A549 (cell line): ENCODE measurements at regions not wholly inside any gene's neighbourhood (a gene's known extent, or its start where the extent isn't known, plus 50 kb on each side); places are given as distances from the start of the nearest gene placed in this dataset.

Source experiments
- ATAC-seq, 2 experiments: fragments of 200-7000 bp in 1 of 2; fragments of >200 bp in 1 of 2; cut with Nextera tagmentation in 1 of 2; cut with Tn5 transposase in 1 of 2; 3 replicates each; pipeline versions ENCODE4 v1.8.0 to v1.9.1; 2018 to 2020; ENCODE audit warnings: mild to moderate bottlenecking in 1 of 2, moderate library complexity in 1 of 2
- CTCF ChIA-PET: fragments of 300-600 bp; sonication (Branson Sonifier 250); formaldehyde crosslinking; extraction: SDS; loops from one replicate; lab custom pipeline; 2021; ENCODE audit warnings: antibody characterized with exemption, inconsistent platforms; lab: Yijun Ruan, JAX
- POLR2A ChIA-PET: fragments of 350-600 bp; formaldehyde crosslinking; extraction: SDS; loops from one replicate; lab custom pipeline; 2021; ENCODE audit warnings: antibody characterized with exemption, inconsistent platforms; lab: Yijun Ruan, JAX
- DNase-seq, 2 experiments: peaks; one replicate each; pipeline versions ENCODE4 v3.0.0 to v3.0.0-alpha.2; 2011 to 2016; ENCODE audit warnings: low read depth in 1 of 2, low spot score in 1 of 2
- FAIRE-seq: peaks from 2 replicates; lab custom pipeline; 2011; peaks lifted over from hg19 to GRCh38; lab: Jason Lieb, UNC
- H3K27ac ChIP-seq, 2 experiments: fragments of >200 bp; sonication (Bioruptor Twin); formaldehyde crosslinking; 3 replicates each; pipeline ENCODE4 v1.5.1; 2016 to 2017
- H3K4me1 ChIP-seq: fragments of >200 bp; sonication (Bioruptor Twin); formaldehyde crosslinking; 3 replicates; pipeline ENCODE4 v1.6.1; 2016
- H3K4me2 ChIP-seq: fragments of >200 bp; sonication (Bioruptor Twin); formaldehyde crosslinking; 3 replicates; pipeline ENCODE4 v1.6.1; 2016
- H3K4me3 ChIP-seq: fragments of >200 bp; sonication (Bioruptor Twin); formaldehyde crosslinking; 3 replicates; pipeline ENCODE4 v1.5.1; 2016
- H3K9me3 ChIP-seq: fragments of >200 bp; sonication (Bioruptor Twin); formaldehyde crosslinking; 3 replicates; pipeline ENCODE4 v1.6.1; 2016
- CBX8 ChIP-seq: fragments of 200-600 bp; sonication (generic); IDR thresholded peaks from 2 replicates; pipeline ENCODE4 v1.6.1; 2016
- CHD4 ChIP-seq: fragments of 200-600 bp; sonication (generic); IDR thresholded peaks from 2 replicates; pipeline ENCODE4 v1.6.1; 2016; ENCODE audit warnings: antibody characterized with exemption, mild to moderate bottlenecking, borderline replicate concordance
- EHF ChIP-seq: fragments of 250-450 bp; sonication (Bioruptor Pico); IDR thresholded peaks from 2 replicates; pipeline ENCODE4 v1.5.0; 2020; ENCODE audit warnings: mild to moderate bottlenecking
- EP300 ChIP-seq, 2 experiments: fragments of >200 bp; sonication (Bioruptor Twin); formaldehyde crosslinking; IDR thresholded peaks; 2 replicates in 1 of 2; 3 replicates in 1 of 2; pipeline ENCODE4 v1.6.1; 2016 to 2017
- FOSB ChIP-seq: fragments of 250-450 bp; sonication (Bioruptor Pico); IDR thresholded peaks from 2 replicates; pipeline ENCODE4 v1.5.0; 2020; ENCODE audit warnings: mild to moderate bottlenecking, moderate library complexity
- FOXS1 ChIP-seq: fragments of 250-450 bp; sonication (Bioruptor Pico); IDR thresholded peaks from 2 replicates; pipeline ENCODE4 v1.5.0; 2020; ENCODE audit warnings: mild to moderate bottlenecking, moderate library complexity
- GATA3 ChIP-seq: IDR thresholded peaks from 2 replicates; pipeline ENCODE4 v1.6.1; 2012; ENCODE audit warnings: borderline replicate concordance
- HEYL ChIP-seq: fragments of 250-450 bp; sonication (Bioruptor Pico); IDR thresholded peaks from 2 replicates; pipeline ENCODE4 v1.8.0; 2021; ENCODE audit warnings: mild to moderate bottlenecking, moderate library complexity
- HOXB13 ChIP-seq: fragments of 250-450 bp; sonication (Bioruptor Pico); IDR thresholded peaks from 2 replicates; pipeline ENCODE4 v1.5.0; 2020; ENCODE audit warnings: low read depth, mild to moderate bottlenecking, moderate library complexity
- HOXB5 ChIP-seq: fragments of 250-450 bp; sonication (Bioruptor Pico); IDR thresholded peaks from 2 replicates; pipeline ENCODE4 v1.5.0; 2020; ENCODE audit warnings: mild to moderate bottlenecking, moderate library complexity
- JUN ChIP-seq, 2 experiments: fragments of >200 bp; sonication (Bioruptor Twin); formaldehyde crosslinking; IDR thresholded peaks; 2 replicates in 1 of 2; 3 replicates in 1 of 2; pipeline ENCODE4 v1.6.1; 2016 to 2017
- KDM1A ChIP-seq: fragments of 200-600 bp; sonication (generic); IDR thresholded peaks from 2 replicates; pipeline ENCODE4 v1.6.1; 2016; ENCODE audit warnings: low read depth, mild to moderate bottlenecking
- KDM5A ChIP-seq: fragments of 200-600 bp; sonication (generic); IDR thresholded peaks from 2 replicates; pipeline ENCODE4 v1.6.1; 2016; ENCODE audit warnings: antibody characterized with exemption, mild to moderate bottlenecking
- MAFK ChIP-seq: fragments of 450-650 bp; IDR thresholded peaks from 2 replicates; pipeline ENCODE4 v1.6.1; 2014; ENCODE audit not compliant: partially characterized antibody
- NPAS2 ChIP-seq: fragments of 250-450 bp; sonication (Bioruptor Pico); IDR thresholded peaks from 2 replicates; pipeline ENCODE4 v1.8.0; 2022; ENCODE audit warnings: mild to moderate bottlenecking, moderate library complexity, borderline replicate concordance
- NR3C1 ChIP-seq: fragments of >200 bp; sonication (Bioruptor Twin); formaldehyde crosslinking; IDR thresholded peaks from 3 replicates; pipeline ENCODE4 v1.6.1; 2017
- PHF8 ChIP-seq: fragments of 200-600 bp; sonication (generic); IDR thresholded peaks from 2 replicates; pipeline ENCODE4 v1.6.1; 2016; ENCODE audit warnings: low read depth, mild to moderate bottlenecking, antibody characterized with exemption, moderate library complexity, borderline replicate concordance
- RAD21 ChIP-seq, 2 experiments: fragments of >200 bp in 1 of 2; sonication (Bioruptor Twin) in 1 of 2; formaldehyde crosslinking in 1 of 2; IDR thresholded peaks in 1 of 2; conservative IDR thresholded peaks in 1 of 2; 2 replicates in 1 of 2; 3 replicates in 1 of 2; pipeline ENCODE4 v1.6.1; 2012 to 2018; ENCODE audit warnings: inconsistent platforms in 1 of 2
- RCOR1 ChIP-seq: fragments of 150-350 bp; IDR thresholded peaks from 2 replicates; pipeline ENCODE4 v1.6.1; 2014; ENCODE audit warnings: antibody characterized with exemption, low read length, low read depth
- RNF2 ChIP-seq: fragments of 200-600 bp; sonication (generic); IDR thresholded peaks from 2 replicates; pipeline ENCODE4 v1.6.1; 2016; ENCODE audit warnings: low read depth, mild to moderate bottlenecking, antibody characterized with exemption, moderate library complexity, borderline replicate concordance
- SMC3 ChIP-seq: fragments of >200 bp; sonication (Bioruptor Twin); formaldehyde crosslinking; IDR thresholded peaks from 3 replicates; pipeline ENCODE4 v1.6.1; 2018; ENCODE audit warnings: inconsistent platforms
- TP53 ChIP-seq: fragments of 250-450 bp; sonication (Bioruptor Pico); IDR thresholded peaks from 2 replicates; pipeline ENCODE4 v1.5.0; 2021; ENCODE audit warnings: mild to moderate bottlenecking, moderate library complexity
- ZC3H11A ChIP-seq: fragments of 450-650 bp; IDR thresholded peaks from 2 replicates; pipeline ENCODE4 v1.6.1; 2014; ENCODE audit warnings: antibody characterized with exemption, mild to moderate bottlenecking
- WGBS: methylation state at CpG from one replicate; pipeline ENCODE4 v1.1.6; 2017; ENCODE audit errors: missing lambda C conversion rate; 5-methylcytosine and 5-hydroxymethylcytosine counted together
- TF ChIP-seq, protein P1 (sequence below): fragments of >200 bp; sonication (Bioruptor Twin); formaldehyde crosslinking; IDR thresholded peaks from 3 replicates; pipeline ENCODE4 v1.5.1; 2016
- TF ChIP-seq, protein P2 (sequence below): IDR thresholded peaks from 2 replicates; pipeline ENCODE4 v1.6.1; 2012
- TF ChIP-seq, protein P3 (sequence below): IDR thresholded peaks from 2 replicates; pipeline ENCODE4 v1.6.1; 2012
- TF ChIP-seq, protein P4 (sequence below): IDR thresholded peaks from 2 replicates; pipeline ENCODE4 v1.6.1; 2012; ENCODE audit warnings: low read depth, borderline replicate concordance
- TF ChIP-seq, protein P5 (sequence below): fragments of >200 bp; sonication (Bioruptor Twin); formaldehyde crosslinking; IDR thresholded peaks from 2 replicates; pipeline ENCODE4 v1.6.1; 2016

DNA sequence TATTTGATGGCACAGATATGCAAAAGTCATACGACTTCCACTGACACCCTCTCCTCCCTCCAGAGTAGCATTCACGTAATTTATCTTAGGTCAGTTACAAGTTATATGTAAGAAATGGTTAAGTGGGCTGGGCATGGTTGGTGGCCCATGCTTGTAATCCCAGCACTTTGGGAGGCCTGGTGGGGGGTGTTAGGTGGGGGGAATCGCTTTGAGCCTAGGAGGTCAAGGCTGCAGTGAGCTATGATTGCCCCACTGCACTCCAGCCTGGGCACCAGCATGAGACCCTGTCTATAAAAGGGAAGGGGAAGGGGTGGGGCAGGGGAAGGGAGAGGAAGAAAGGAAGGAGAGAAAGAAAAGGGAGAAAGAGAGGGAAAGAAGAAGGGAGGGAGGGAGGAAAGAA, 202.8 kb downstream of the AUH start:
- Histone ChIP-seq H3K4me1 (peaks cover 18% of the 10 kb centered on the region), H3K27ac (no peak overlapping the region), H3K4me3 (no peak overlapping the region)
- FAIRE-seq = no peak
- WGBS = 82% methylated on average over 3 of the region's 3 CpGs
- TF ChIP-seq EHF (CRISPR knock-in tag) (no peak), FOXS1 (CRISPR knock-in tag) (no peak), CHD4 (no peak), HEYL (no peak), CBX8 (no peak), EP300 (IDR thresholded peaks at IDR 0.05) (no peak), KDM5A (no peak), GATA3 (no peak), JUN (IDR thresholded peaks at IDR 0.05) (no peak), KDM1A (no peak), NPAS2 (CRISPR knock-in tag) (no peak), HOXB13 (CRISPR knock-in tag) (no peak)
- TF ChIP-seq, protein P1, sequence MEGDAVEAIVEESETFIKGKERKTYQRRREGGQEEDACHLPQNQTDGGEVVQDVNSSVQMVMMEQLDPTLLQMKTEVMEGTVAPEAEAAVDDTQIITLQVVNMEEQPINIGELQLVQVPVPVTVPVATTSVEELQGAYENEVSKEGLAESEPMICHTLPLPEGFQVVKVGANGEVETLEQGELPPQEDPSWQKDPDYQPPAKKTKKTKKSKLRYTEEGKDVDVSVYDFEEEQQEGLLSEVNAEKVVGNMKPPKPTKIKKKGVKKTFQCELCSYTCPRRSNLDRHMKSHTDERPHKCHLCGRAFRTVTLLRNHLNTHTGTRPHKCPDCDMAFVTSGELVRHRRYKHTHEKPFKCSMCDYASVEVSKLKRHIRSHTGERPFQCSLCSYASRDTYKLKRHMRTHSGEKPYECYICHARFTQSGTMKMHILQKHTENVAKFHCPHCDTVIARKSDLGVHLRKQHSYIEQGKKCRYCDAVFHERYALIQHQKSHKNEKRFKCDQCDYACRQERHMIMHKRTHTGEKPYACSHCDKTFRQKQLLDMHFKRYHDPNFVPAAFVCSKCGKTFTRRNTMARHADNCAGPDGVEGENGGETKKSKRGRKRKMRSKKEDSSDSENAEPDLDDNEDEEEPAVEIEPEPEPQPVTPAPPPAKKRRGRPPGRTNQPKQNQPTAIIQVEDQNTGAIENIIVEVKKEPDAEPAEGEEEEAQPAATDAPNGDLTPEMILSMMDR = no peak
- TF ChIP-seq, protein P2, sequence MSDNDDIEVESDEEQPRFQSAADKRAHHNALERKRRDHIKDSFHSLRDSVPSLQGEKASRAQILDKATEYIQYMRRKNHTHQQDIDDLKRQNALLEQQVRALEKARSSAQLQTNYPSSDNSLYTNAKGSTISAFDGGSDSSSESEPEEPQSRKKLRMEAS = no peak
- TF ChIP-seq, protein P3, sequence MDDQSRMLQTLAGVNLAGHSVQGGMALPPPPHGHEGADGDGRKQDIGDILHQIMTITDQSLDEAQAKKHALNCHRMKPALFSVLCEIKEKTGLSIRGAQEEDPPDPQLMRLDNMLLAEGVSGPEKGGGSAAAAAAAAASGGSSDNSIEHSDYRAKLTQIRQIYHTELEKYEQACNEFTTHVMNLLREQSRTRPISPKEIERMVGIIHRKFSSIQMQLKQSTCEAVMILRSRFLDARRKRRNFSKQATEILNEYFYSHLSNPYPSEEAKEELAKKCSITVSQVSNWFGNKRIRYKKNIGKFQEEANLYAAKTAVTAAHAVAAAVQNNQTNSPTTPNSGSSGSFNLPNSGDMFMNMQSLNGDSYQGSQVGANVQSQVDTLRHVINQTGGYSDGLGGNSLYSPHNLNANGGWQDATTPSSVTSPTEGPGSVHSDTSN = no peak
- TF ChIP-seq, all 56 proteins: peak for 0
- CTCF ChIA-PET = no interaction called here
- POLR2A ChIA-PET = no interaction called here
- no peak for DNase-seq
- H3K4me2 ChIP-seq = no peak overlapping the region
- no peak for ATAC-seq
- 0 out of 3 replicates have a peak, but pooled peaks cover 3% of the 10 kb centered on the region for H3K9me3 ChIP-seq

DNA sequence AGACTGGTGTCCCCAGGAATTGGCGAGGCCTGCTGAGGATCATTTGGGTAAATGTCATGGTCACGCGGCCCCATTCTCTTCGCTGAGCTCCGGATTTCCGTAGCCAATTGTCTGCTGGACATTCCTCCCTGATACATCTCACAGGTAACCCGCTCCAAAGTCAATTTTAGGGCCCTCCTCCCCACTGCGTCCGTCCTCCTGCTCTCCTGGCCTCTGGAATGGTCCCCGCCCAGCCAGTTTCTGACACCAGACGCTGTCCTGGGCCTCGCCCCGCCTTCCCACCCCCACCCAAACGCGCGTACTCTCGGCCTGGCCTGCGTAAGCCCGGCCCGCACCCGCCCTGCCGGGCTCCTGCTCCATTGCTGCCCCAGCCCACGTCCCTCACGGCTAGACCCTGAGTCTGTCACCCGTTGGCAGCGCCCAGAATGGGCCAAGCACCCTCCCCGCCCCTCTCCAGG, 202.0 kb downstream of the AUH start:
- WGBS = 89% methylated on average over 25 of the region's 27 CpGs
- H3K4me2 ChIP-seq = no peak overlapping the region
- no peak for TF ChIP-seq RCOR1
- TF ChIP-seq, protein P4, sequence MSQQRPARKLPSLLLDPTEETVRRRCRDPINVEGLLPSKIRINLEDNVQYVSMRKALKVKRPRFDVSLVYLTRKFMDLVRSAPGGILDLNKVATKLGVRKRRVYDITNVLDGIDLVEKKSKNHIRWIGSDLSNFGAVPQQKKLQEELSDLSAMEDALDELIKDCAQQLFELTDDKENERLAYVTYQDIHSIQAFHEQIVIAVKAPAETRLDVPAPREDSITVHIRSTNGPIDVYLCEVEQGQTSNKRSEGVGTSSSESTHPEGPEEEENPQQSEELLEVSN = no peak
- no peak for TF ChIP-seq HEYL
- no peak for TF ChIP-seq KDM5A
- TF ChIP-seq, protein P3 = no peak
- TF ChIP-seq CHD4 = no peak
- no peak for TF ChIP-seq SMC3
- TF ChIP-seq HOXB5 (CRISPR knock-in tag) = no peak
- TF ChIP-seq CBX8 = no peak
- no peak for TF ChIP-seq NR3C1
- 0 out of 3 replicates have a peak, but pooled peaks cover 3% of the 10 kb centered on the region for H3K9me3 ChIP-seq
- no peak overlapping the region for H3K4me3 ChIP-seq
- no peak for DNase-seq
- H3K27ac ChIP-seq = no peak overlapping the region
- no peak for FAIRE-seq
- ChIA-PET POLR2A (no interaction called here), CTCF (no interaction called here)
- H3K4me1 ChIP-seq = peaks cover 26% of the 10 kb centered on the region
- no peak for ATAC-seq

DNA sequence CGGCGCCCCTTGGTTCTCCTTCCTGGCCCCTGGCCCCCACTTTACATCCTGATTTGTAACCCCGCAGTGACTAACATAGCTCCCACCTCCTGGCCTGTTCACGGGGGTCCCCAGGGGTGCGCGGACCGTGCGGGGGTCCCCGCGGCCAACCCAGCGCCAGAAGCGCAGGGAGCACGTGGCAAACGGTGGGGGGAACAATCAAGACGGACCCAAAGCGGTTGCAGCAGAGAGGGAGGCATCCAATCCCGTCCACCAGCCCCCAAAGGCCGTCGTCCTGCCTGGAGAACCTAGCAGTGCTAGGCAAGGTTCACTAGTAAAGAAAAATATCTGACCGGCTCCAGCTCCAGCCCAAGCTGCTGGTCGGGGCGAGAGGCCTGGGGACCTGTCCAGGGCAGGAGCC, 201.5 kb downstream of the AUH start:
- Histone ChIP-seq H3K9me3 (0 out of 3 replicates have a peak, but pooled peaks cover under 1% of the 10 kb centered on the region), H3K4me1 (peaks cover 31% of the 10 kb centered on the region), H3K27ac (no peak overlapping the region), H3K4me2 (no peak overlapping the region), H3K4me3 (no peak overlapping the region)
- CTCF ChIA-PET = no interaction called here
- POLR2A ChIA-PET = no interaction called here
- WGBS = 94% methylated on average over 20 of the region's 22 CpGs
- DNase-seq (no peak), ATAC-seq (no peak), FAIRE-seq (no peak)
- TF ChIP-seq FOSB (CRISPR knock-in tag) = no peak
- no peak for TF ChIP-seq PHF8
- TF ChIP-seq RNF2 = no peak
- TF ChIP-seq NR3C1 = no peak
- no peak for TF ChIP-seq CHD4
- TF ChIP-seq TP53 = no peak
- TF ChIP-seq, protein P1 = no peak
- no peak for TF ChIP-seq RAD21 (conservative IDR thresholded peaks at IDR 0.05 in 1 of 2, IDR thresholded peaks at IDR 0.05 in 1 of 2)
- no peak for TF ChIP-seq ZC3H11A
- TF ChIP-seq MAFK = no peak
- TF ChIP-seq, protein P5, sequence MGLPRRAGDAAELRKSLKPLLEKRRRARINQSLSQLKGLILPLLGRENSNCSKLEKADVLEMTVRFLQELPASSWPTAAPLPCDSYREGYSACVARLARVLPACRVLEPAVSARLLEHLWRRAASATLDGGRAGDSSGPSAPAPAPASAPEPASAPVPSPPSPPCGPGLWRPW = no peak
